Stomach (tissue), 4 donors: ENCODE measurements at regions not wholly inside any gene's neighbourhood (a gene's known extent, or its start where the extent isn't known, plus 50 kb on each side); places are given as distances from the start of the nearest gene placed in this dataset.

ENCODE experiments used
- CTCF ChIP-seq, 7 experiments: fragments of 450-650 bp in 4 of 7; fragments of 200-600 bp in 3 of 7; sonication (generic) in 3 of 7; IDR thresholded peaks; one replicate each; pipeline ENCODE4 v1.5.1; 2016 to 2019; ENCODE audit warnings: antibody characterized with exemption in 7 of 7, control low read depth in 2 of 7, mild to moderate bottlenecking in 1 of 7
- EP300 ChIP-seq: sonication (generic); formaldehyde crosslinking; IDR thresholded peaks from one replicate; pipeline ENCODE4 v1.6.1; 2017; ENCODE audit warnings: antibody characterized with exemption

GRCh38 chr5:6222121-6222520, 156.2 kb downstream of the MED10 start:
- TF ChIP-seq EP300: no peak
- TF ChIP-seq CTCF (IDR thresholded peaks at IDR 0.05): no peak
